A549 (cell line): ENCODE measurements at regions not wholly inside any gene's neighbourhood (a gene's known extent, or its start where the extent isn't known, plus 50 kb on each side); places are given as distances from the start of the nearest gene placed in this dataset.

Experiments used
- BHLHE40 ChIP-seq: IDR thresholded peaks from 2 replicates; pipeline ENCODE4 v1.6.1; 2012; ENCODE audit warnings: low read depth, low read length, inconsistent platforms
- CBX8 ChIP-seq: fragments of 200-600 bp; sonication (generic); IDR thresholded peaks from 2 replicates; pipeline ENCODE4 v1.6.1; 2016
- CEBPB ChIP-seq, 2 experiments: fragments of >200 bp in 1 of 2; sonication (Bioruptor Twin) in 1 of 2; formaldehyde crosslinking in 1 of 2; IDR thresholded peaks; 2 replicates each; pipeline ENCODE4 v1.6.1; 2012 to 2016
- CHD4 ChIP-seq: fragments of 200-600 bp; sonication (generic); IDR thresholded peaks from 2 replicates; pipeline ENCODE4 v1.6.1; 2016; ENCODE audit warnings: antibody characterized with exemption, mild to moderate bottlenecking, borderline replicate concordance
- CTCF ChIP-seq: fragments of >200 bp; sonication (Bioruptor Twin); formaldehyde crosslinking; IDR thresholded peaks from 3 replicates; pipeline ENCODE4 v1.5.1; 2016
- EP300 ChIP-seq, 2 experiments: fragments of >200 bp; sonication (Bioruptor Twin); formaldehyde crosslinking; IDR thresholded peaks; 2 replicates in 1 of 2; 3 replicates in 1 of 2; pipeline ENCODE4 v1.6.1; 2016 to 2017
- ESRRA ChIP-seq: fragments of 150-350 bp; IDR thresholded peaks from 2 replicates; pipeline ENCODE4 v1.6.1; 2014; ENCODE audit warnings: mild to moderate bottlenecking, low read length, borderline replicate concordance
- HOXA7 ChIP-seq: fragments of 250-450 bp; sonication (Bioruptor Pico); IDR thresholded peaks from 2 replicates; pipeline ENCODE4 v1.5.0; 2020; ENCODE audit warnings: mild to moderate bottlenecking, moderate library complexity
- JUN ChIP-seq, 2 experiments: fragments of >200 bp; sonication (Bioruptor Twin); formaldehyde crosslinking; IDR thresholded peaks; 2 replicates in 1 of 2; 3 replicates in 1 of 2; pipeline ENCODE4 v1.6.1; 2016 to 2017
- PBX3 ChIP-seq: IDR thresholded peaks from 2 replicates; pipeline ENCODE4 v1.6.1; 2012
- POLR2A ChIP-seq: IDR thresholded peaks from 2 replicates; pipeline ENCODE4 v1.6.1; 2012; ENCODE audit warnings: mild to moderate bottlenecking, low read length
- RAD21 ChIP-seq, 2 experiments: fragments of >200 bp in 1 of 2; sonication (Bioruptor Twin) in 1 of 2; formaldehyde crosslinking in 1 of 2; IDR thresholded peaks in 1 of 2; conservative IDR thresholded peaks in 1 of 2; 2 replicates in 1 of 2; 3 replicates in 1 of 2; pipeline ENCODE4 v1.6.1; 2012 to 2018; ENCODE audit warnings: inconsistent platforms in 1 of 2
- REST ChIP-seq: fragments of 200-600 bp; sonication (generic); IDR thresholded peaks from 2 replicates; pipeline ENCODE4 v1.6.1; 2016; ENCODE audit warnings: antibody characterized with exemption, mild to moderate bottlenecking, moderate library complexity
- RFX5 ChIP-seq: fragments of 450-650 bp; IDR thresholded peaks from 2 replicates; pipeline ENCODE4 v1.7.1; 2014; ENCODE audit warnings: antibody characterized with exemption, mild to moderate bottlenecking, moderate library complexity

- TF ChIP-seq CBX8 (no peak), EP300 (IDR thresholded peaks at IDR 0.05) (no peak), REST (no peak), CTCF (no peak), CHD4 (no peak), CEBPB (IDR thresholded peaks at IDR 0.05) (no peak), BHLHE40 (no peak), RFX5 (no peak), ESRRA (no peak), JUN (IDR thresholded peaks at IDR 0.05) (no peak), POLR2A (no peak), RAD21 (conservative IDR thresholded peaks at IDR 0.05 in 1 of 2, IDR thresholded peaks at IDR 0.05 in 1 of 2) (no peak), PBX3 (no peak), HOXA7 (CRISPR knock-in tag) (no peak)
Observed at GRCh38 chr6:14722704-14723103, 523.2 kb upstream of the JARID2 start.
